Stimulated activated CD8-positive, alpha-beta memory T cell treated with anti-CD3 and anti-CD28 coated beads, Interleukin-12 subunit alpha, Interleukin-12 subunit beta, amount 100 ng/mL, for 1 hour (primary cell): ENCODE measurements at regions not wholly inside any gene's neighbourhood (a gene's known extent, or its start where the extent isn't known, plus 50 kb on each side); places are given as distances from the start of the nearest gene placed in this dataset.
"Not testable (repeated sequence)": the region's sequence is repeated elsewhere in the genome, so short reads cannot be mapped to it uniquely, and the experiment has no call there.

ENCODE experiments used
- DNase-seq: peaks from one replicate; pipeline ENCODE4 v3.0.0-alpha.2; 2020; ENCODE audit warnings: low read depth

DNA sequence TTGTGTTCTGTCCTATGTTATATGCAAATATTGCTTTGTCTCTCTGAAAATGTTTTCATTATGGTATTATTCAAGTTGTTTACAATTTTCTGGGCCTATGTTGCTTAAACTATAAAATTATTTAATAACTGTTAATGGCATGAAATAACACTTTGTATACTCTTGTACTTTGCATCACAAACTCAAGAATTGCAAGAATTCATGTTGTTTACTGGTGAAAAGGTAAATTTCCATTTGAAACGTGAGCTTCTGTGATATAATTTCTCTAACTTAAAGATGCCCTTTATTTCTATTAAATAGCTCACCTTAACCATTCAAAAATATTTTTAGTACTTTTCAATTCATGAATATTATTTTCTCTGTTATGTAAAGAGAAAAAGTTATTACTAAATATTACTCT is 1504.2 kb downstream of the SUCLG1 start:
- no peak for DNase-seq

DNA sequence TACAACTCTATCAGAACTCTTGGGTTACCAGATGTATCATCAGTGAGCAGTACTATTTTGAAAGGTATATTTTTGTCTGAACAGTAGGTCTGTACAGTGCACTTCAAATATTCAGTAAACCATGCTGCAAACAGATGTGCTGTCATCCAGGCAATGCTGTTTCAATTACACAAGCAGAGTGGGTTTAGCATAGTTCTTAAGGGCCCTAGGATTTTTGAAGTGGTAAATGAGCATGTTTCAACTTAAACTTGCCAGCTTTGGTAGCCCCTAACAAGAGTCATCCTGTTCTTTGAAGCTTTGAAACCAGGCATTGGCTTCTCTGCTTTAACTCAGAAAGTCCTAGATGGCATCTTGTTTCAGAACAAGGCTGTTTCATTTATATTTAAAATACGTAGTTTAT is 1519.9 kb downstream of the SUCLG1 start:
- no peak for DNase-seq

DNA sequence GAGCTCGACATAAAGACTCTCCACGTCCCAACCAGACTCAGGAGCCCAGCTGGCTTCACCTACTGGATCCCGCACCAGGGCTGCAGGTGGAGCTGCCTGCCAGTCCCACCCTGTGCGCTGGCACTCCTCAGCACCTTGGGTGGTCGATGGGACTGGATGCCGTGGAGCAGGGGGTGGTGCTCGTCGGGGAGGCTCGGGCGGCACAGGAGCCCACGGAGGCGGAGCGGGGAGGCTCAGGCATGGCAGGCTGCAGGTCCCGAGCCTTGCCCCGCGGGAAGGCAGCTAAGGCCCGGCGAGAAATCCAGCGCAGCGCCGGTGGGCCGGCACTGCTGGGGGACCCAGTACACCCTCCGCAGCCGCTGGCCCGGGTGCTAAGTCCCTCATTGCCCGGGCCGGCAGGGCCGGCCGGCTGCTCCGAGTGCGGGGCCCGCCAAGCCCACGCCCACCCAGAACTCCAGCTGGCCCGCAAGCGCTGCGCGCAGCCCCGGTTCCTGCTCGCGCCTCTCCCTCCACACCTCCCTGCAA is 1520.7 kb downstream of the SUCLG1 start:
- not testable (repeated sequence) for DNase-seq

DNA sequence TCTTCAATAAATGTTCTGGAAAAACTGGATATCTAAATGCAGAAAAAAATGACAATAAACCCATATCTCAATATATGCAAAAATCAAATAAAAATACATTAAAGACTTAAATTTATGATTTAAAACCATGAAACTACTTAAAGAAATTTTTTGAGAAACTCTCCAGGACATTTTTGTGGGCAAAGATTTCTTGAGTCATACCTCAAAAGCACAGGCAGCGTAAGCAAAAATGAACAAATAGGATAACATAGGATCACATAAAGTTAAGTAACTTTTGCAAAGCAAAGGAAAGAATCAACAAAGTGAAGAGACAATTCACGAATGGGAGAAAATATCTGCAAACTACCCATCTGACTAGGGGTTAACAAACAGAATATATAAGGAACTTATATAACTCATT is 1545.5 kb downstream of the SUCLG1 start:
- DNase-seq: no peak

DNA sequence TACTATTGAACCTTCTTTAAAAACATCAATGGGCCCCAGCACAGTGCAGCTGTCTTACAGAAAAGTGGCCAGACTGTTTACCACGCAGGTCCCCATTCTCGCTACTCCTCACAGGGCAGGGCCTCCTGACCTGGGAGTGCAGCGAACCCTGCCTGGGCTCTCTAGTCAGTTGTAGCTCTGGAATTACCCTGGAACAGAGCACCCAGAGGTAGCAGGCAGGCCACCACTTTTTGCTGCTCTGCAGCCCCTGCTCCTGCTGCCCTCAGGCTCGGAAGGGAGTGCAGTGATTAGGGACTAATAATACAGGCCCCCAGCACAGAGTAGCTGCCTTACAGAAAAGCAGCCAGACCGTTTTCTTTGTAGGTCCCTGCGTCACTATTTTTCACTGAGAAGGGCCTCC is 1563.0 kb downstream of the SUCLG1 start:
- no peak for DNase-seq

DNA sequence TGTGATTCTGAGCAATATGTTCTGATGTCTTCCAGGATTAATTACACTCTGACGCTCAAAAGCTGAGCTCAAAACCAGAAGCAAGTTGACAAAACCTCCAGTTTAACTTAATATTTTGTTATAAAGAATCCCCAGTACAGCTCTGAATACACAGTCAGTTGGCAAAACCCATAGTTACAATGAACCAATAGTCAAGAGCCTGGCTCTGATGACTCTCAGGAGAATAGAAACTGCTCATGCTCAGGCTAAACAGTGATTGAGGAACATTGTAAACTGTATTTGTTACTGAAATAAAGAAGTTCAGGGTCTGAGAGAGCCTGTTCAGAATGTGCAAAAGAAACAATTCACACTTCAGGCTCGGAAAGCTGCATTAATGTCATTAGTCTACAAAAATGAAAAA is 1565.9 kb downstream of the SUCLG1 start:
- no peak for DNase-seq

- DNase-seq: no peak
Observed at GRCh38 chr2:82879803-82880202, 1579.3 kb downstream of the SUCLG1 start.

DNA sequence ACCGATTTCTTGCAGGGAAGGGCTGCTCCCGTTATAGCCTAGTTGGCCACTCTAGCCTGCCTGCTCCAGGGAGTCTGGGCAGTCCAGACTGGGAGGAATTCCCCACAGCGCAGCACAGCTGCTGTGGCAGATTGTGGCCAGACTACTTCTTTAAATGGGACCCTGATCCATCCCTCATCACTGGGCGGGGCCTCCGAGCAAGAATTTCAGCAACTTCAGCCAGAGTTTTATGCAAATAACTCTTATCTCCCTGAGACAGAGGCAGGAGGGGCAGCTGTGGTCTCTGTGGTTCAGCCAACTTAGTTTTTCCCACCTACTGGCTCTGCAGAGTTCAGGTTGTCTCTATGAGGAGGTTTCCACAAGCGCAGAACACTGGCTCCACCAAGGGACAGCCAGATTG is 1583.2 kb downstream of the SUCLG1 start:
- no peak for DNase-seq

GRCh38 chr2:82857967-82858366 is 1601.1 kb downstream of the SUCLG1 start:
- DNase-seq: no peak

GRCh38 chr2:82853299-82853698 is 1605.8 kb downstream of the SUCLG1 start:
- no peak for DNase-seq

GRCh38 chr2:82852787-82853186 is 1606.3 kb downstream of the SUCLG1 start:
- DNase-seq: no peak

DNA sequence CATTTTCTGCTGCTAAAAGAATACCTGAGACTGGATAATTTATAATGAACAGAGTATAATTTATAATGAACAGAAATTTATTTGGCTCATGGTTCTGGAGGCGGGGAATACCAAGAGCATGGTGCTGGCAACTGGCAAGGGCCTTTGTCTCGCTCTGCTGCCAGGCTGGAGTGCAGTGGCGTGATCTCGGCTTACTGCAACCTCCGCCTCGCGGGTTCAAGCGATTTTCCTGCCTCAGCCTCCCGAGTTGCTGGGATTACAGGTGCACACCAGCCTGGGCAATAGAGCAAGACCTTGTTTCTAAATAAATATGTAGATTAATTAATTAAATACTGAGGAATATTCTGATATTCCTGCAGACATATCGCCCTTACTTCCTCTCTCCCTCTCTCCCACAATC is 1610.8 kb downstream of the SUCLG1 start:
- DNase-seq: no peak

DNA sequence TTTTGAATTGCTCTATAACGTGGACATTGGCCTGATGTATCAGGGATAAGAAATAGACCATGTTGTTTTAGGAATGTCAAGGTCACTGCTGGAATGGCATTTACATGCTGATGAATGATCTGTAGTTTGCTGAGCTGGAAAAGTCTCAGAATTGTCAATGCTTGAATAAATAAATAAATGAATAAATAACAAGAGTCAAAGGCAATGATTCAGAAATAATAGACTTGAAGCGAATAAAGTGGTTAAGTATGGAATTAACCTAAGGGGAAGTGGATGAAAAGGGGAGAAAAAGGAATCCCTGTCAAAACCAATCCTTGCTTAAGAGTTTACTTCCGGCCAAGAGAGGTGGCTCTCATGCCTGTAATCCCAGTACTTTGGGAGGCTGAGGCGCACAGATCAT is 1620.0 kb downstream of the SUCLG1 start:
- DNase-seq: no peak

GRCh38 chr2:82837588-82838304 is 1621.3 kb downstream of the SUCLG1 start:
- DNase-seq: no peak

GRCh38 chr2:82834893-82835292 is 1624.2 kb downstream of the SUCLG1 start:
- DNase-seq: no peak

- no peak for DNase-seq
Observed at GRCh38 chr2:82827426-82827825, 1631.7 kb downstream of the SUCLG1 start.

DNA sequence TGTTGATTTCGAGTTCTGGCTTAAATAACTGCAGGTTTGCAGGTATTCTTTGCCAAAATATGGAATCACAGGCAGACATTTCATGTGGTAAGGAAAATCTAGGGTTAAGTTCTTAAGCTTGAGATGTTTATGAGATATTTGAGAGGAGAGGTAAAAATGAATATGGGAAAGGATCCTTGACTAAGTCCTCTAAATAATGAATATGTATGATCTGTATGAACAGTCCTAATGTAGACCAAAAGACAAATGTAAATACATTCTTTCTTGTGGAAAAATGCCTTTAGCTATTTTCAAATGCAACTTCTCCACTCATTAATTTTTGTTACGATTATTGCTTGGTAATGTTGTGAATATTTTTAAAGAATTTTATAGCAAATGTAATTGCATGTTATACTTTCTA is 1632.6 kb downstream of the SUCLG1 start:
- DNase-seq: no peak

DNA sequence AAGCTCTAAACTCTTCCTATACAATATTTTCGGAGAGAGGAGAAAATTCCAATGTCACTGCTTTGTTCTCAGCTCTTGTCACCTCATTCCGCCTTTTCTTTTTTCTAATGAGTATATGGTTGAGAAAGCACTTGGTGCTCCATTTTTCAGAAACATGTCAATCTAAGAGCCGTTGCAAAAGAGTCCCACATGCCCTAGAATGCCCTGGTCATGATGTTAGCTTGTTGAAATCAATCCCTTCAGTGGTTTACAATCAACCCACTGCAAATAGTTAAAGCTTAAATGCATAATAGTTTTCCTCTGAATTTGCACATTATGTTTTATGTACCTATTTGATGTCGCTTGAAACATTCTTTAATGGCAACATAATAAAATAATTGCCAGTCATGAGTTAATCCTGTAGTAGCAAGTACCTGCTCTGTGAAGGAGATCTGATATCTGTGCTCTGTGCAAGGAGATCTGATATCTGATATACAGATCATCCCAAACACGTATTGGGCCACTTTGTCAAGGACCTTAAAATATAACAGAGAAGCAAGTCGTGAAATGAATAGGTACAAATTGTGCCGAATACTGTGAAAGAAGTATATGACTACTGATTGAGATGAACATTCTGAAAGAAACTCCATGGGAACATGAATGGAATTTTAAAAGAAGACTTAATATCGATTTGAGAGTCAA is 1633.5 kb downstream of the SUCLG1 start:
- DNase-seq: no peak

- no peak for DNase-seq
Observed at GRCh38 chr2:82823892-82824291, 1635.2 kb downstream of the SUCLG1 start.

- DNase-seq: no peak
Observed at GRCh38 chr2:82819951-82820350, 1639.1 kb downstream of the SUCLG1 start.

DNA sequence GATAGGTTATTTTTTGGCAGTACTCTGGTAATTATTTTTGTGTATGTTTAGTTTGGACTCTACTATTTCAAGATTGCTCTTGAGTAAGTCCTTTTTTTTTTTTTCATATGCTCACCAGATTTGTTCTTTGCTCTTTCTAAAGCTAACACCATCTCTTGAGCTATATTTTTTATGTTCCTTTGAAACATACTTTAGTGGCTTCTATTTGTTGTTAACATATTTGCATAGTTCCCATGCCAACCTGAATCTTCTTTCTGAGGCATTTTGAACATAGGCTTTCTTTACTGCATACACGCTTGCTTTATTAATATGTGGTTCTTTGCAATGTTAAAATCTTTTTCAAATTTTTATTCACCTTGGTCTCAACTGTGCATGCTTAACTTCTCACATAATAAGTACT is 1644.9 kb downstream of the SUCLG1 start:
- DNase-seq: no peak

GRCh38 chr2:82811946-82812345 is 1647.1 kb downstream of the SUCLG1 start:
- no peak for DNase-seq

- DNase-seq: no peak
Observed at GRCh38 chr2:82803307-82803706, 1655.8 kb downstream of the SUCLG1 start.

DNA sequence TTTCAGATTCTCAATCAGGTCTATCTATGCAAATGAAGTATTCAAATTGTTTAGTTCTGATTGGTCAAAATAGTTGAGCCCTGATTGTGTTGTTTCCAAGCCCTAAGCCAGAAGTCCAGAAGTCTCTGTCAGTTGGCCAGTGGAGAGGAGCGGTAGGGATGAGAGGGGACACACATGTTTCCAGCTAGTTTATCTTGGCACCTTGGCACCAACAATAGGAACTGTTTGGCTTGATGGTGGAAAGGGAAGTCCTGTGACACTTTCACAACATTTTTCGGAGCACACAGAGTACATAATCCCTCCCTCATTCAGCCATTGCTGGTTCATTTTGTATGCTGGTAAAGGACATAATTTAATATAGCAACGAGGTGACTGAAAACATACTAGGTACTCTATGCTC is 1661.6 kb downstream of the SUCLG1 start:
- no peak for DNase-seq
